ENCODE measurements at regions not wholly inside any gene's neighbourhood (a gene's known extent, or its start where the extent isn't known, plus 50 kb on each side); places are given as distances from the start of the nearest gene placed in this dataset.

- H3K4me1 Mint-ChIP-seq (ENCODE audit: low read depth) = peaks cover 45% of the 10 kb centered on the region
- no peak overlapping the region for H3K27ac Mint-ChIP-seq (ENCODE audit: unreplicated experiment)
- no peak for DNase-seq (ENCODE audit: low spot score)
- no peaks in the 10 kb centered on the region for H3K27me3 Mint-ChIP-seq (ENCODE audit: low read depth)
- TF ChIP-seq CTCF (IDR thresholded peaks at IDR 0.05) = no peak
- peaks cover 13% of the 10 kb centered on the region for H3K36me3 Mint-ChIP-seq (ENCODE audit: low read depth)
- H3K9me3 Mint-ChIP-seq (ENCODE audit: low read depth) = peaks cover 13% of the 10 kb centered on the region
- no peak overlapping the region for H3K4me3 Mint-ChIP-seq (ENCODE audit: unreplicated experiment)
Measured at GRCh38 chr7:114225784-114226183, 188.8 kb upstream of the FOXP2 start.

GRCh38 chr7:114218283-114218682 lies 196.3 kb upstream of the FOXP2 start:
- no peak for TF ChIP-seq CTCF (IDR thresholded peaks at IDR 0.05)

GRCh38 chr7:114217026-114217806 lies 197.4 kb upstream of the FOXP2 start:
- peaks cover 15% of the 10 kb centered on the region for H3K4me1 Mint-ChIP-seq (ENCODE audit: low read depth)
- H3K27me3 Mint-ChIP-seq (ENCODE audit: low read depth) = no peaks in the 10 kb centered on the region
- peak; percentile 65 for TF ChIP-seq CTCF (IDR thresholded peaks at IDR 0.05)
- H3K4me3 Mint-ChIP-seq (ENCODE audit: unreplicated experiment) = no peak overlapping the region
- H3K36me3 Mint-ChIP-seq (ENCODE audit: low read depth) = no peaks in the 10 kb centered on the region
- H3K27ac Mint-ChIP-seq (ENCODE audit: unreplicated experiment) = no peak overlapping the region
- H3K9me3 Mint-ChIP-seq (ENCODE audit: low read depth) = no peaks in the 10 kb centered on the region
- no peak for DNase-seq (ENCODE audit: low spot score)

More at GRCh38 chr7:114218283-114218682, 196.3 kb upstream of the FOXP2 start:
- H3K27me3 Mint-ChIP-seq (ENCODE audit: low read depth) = no peaks in the 10 kb centered on the region
- peaks cover 2% of the 10 kb centered on the region for H3K36me3 Mint-ChIP-seq (ENCODE audit: low read depth)
- no peak for DNase-seq (ENCODE audit: low spot score)
- H3K4me3 Mint-ChIP-seq (ENCODE audit: unreplicated experiment) = no peak overlapping the region
- no peaks in the 10 kb centered on the region for H3K9me3 Mint-ChIP-seq (ENCODE audit: low read depth)
- peaks cover 7% of the 10 kb centered on the region for H3K4me1 Mint-ChIP-seq (ENCODE audit: low read depth)
- H3K27ac Mint-ChIP-seq (ENCODE audit: unreplicated experiment) = no peak overlapping the region

GRCh38 chr7:114214466-114214865 lies 200.1 kb upstream of the FOXP2 start:
- Mint-ChIP-seq H3K36me3 (ENCODE audit: low read depth) (peaks cover 3% of the 10 kb centered on the region), H3K9me3 (ENCODE audit: low read depth) (peaks cover 1% of the 10 kb centered on the region), H3K4me1 (ENCODE audit: low read depth) (peaks cover 15% of the 10 kb centered on the region), H3K27me3 (ENCODE audit: low read depth) (no peaks in the 10 kb centered on the region), H3K27ac (ENCODE audit: unreplicated experiment) (no peak overlapping the region), H3K4me3 (ENCODE audit: unreplicated experiment) (no peak overlapping the region)
- no peak for TF ChIP-seq CTCF (IDR thresholded peaks at IDR 0.05)
- no peak for DNase-seq (ENCODE audit: low spot score)

- no peak for TF ChIP-seq CTCF (IDR thresholded peaks at IDR 0.05)
- peaks cover 11% of the 10 kb centered on the region for H3K4me1 Mint-ChIP-seq (ENCODE audit: low read depth)
- peaks cover 6% of the 10 kb centered on the region for H3K36me3 Mint-ChIP-seq (ENCODE audit: low read depth)
- no peak for DNase-seq (ENCODE audit: low spot score)
- no peak overlapping the region for H3K27ac Mint-ChIP-seq (ENCODE audit: unreplicated experiment)
- H3K27me3 Mint-ChIP-seq (ENCODE audit: low read depth) = no peaks in the 10 kb centered on the region
- peaks cover 3% of the 10 kb centered on the region for H3K9me3 Mint-ChIP-seq (ENCODE audit: low read depth)
- H3K4me3 Mint-ChIP-seq (ENCODE audit: unreplicated experiment) = no peak overlapping the region
Measured at GRCh38 chr7:114212721-114213429, 201.7 kb upstream of the FOXP2 start.

Measured in chondrocyte (in vitro differentiated cells).